GM19035 (cell line): ENCODE measurements at regions not wholly inside any gene's neighbourhood (a gene's known extent, or its start where the extent isn't known, plus 50 kb on each side); places are given as distances from the start of the nearest gene placed in this dataset.
"Not testable (repeated sequence)": the region's sequence is repeated elsewhere in the genome, so short reads cannot be mapped to it uniquely, and the experiment has no call there.

ENCODE experiments used
- ATAC-seq: cut with Tn5 transposase; IDR thresholded peaks from one replicate; pipeline ENCODE4 v1.9.1; 2021; ENCODE audit not compliant: unreplicated experiment

GRCh38 chr5:36422952-36423351 is 121.2 kb upstream of the RANBP3L start:
- ATAC-seq: no peak

GRCh38 chr5:36423578-36424307 is 122.0 kb upstream of the RANBP3L start:
- no peak for ATAC-seq

- not testable (repeated sequence) for ATAC-seq
Measured at GRCh38 chr5:36426070-36426469, 124.4 kb upstream of the RANBP3L start.

GRCh38 chr5:36435516-36435915 is 133.8 kb upstream of the RANBP3L start:
- ATAC-seq: no peak

- no peak for ATAC-seq
Measured at GRCh38 chr5:36436306-36436705, 134.6 kb upstream of the RANBP3L start.

- no peak for ATAC-seq
Measured at GRCh38 chr5:36438765-36439561, 137.3 kb upstream of the RANBP3L start.

- ATAC-seq: no peak
Measured at GRCh38 chr5:36440300-36440699, 138.6 kb upstream of the RANBP3L start.

- no peak for ATAC-seq
Measured at GRCh38 chr5:36441280-36441679, 139.6 kb upstream of the RANBP3L start.

- no peak for ATAC-seq
Measured at GRCh38 chr5:36442352-36442751, 140.7 kb upstream of the RANBP3L start.

- ATAC-seq: no peak
Measured at GRCh38 chr5:36442796-36443195, 141.1 kb upstream of the RANBP3L start.

GRCh38 chr5:36443941-36444340 is 142.2 kb upstream of the RANBP3L start:
- ATAC-seq: no peak

- ATAC-seq: no peak
Measured at GRCh38 chr5:36444582-36445418, 143.1 kb upstream of the RANBP3L start.

GRCh38 chr5:36447776-36448175 is 146.1 kb upstream of the RANBP3L start:
- no peak for ATAC-seq

GRCh38 chr5:36450229-36451014 is 148.7 kb upstream of the RANBP3L start:
- no peak for ATAC-seq

- no peak for ATAC-seq
Measured at GRCh38 chr5:36452424-36453006, 150.8 kb upstream of the RANBP3L start.

GRCh38 chr5:36457511-36458270 is 148.7 kb upstream of the SLC1A3 start:
- ATAC-seq: no peak

GRCh38 chr5:36458746-36459145 is 147.7 kb upstream of the SLC1A3 start:
- ATAC-seq: no peak

- ATAC-seq: no peak
Measured at GRCh38 chr5:36459176-36460135, 146.9 kb upstream of the SLC1A3 start.
